Thoracic aorta (tissue), 2 donors: ENCODE measurements at regions not wholly inside any gene's neighbourhood (a gene's known extent, or its start where the extent isn't known, plus 50 kb on each side); places are given as distances from the start of the nearest gene placed in this dataset.

ENCODE experiments used
- ATAC-seq: fragments of 150-250 bp; one replicate; pipeline ENCODE4 v1.8.0; 2017; ENCODE audit warnings: low read depth; ENCODE audit not compliant: insufficient number of reproducible peaks, low FRiP score
- DNase-seq: peaks from one replicate; pipeline ENCODE4 v3.0.0-alpha.2; 2020; ENCODE audit warnings: low spot score
- H3K27ac ChIP-seq, 2 donors: fragments of 200-600 bp; sonication (generic); 1 replicate in 1 of 2; 2 replicates in 1 of 2; pipeline ENCODE4 v1.5.1; 2016; ENCODE audit warnings: mild to moderate bottlenecking in 2 of 2, moderate library complexity in 2 of 2
- H3K27me3 ChIP-seq: fragments of 200-600 bp; sonication (generic); replicated peaks from 2 replicates; pipeline ENCODE4 v1.6.0; 2016; ENCODE audit warnings: mild to moderate bottlenecking; ENCODE audit not compliant: insufficient read depth
- H3K36me3 ChIP-seq: fragments of 200-600 bp; sonication (generic); one replicate; pipeline ENCODE4 v1.5.1; 2016
- H3K4me1 ChIP-seq, 2 donors: fragments of 200-600 bp; sonication (generic); 1 replicate in 1 of 2; 2 replicates in 1 of 2; pipeline versions ENCODE4 v1.5.1 to v1.6.0; 2016; ENCODE audit warnings: low read depth in 2 of 2, mild to moderate bottlenecking in 1 of 2; ENCODE audit not compliant: control insufficient read depth in 1 of 2
- H3K4me3 ChIP-seq: fragments of 200-600 bp; sonication (generic); 2 replicates; pipeline ENCODE4 v1.5.1; 2016; ENCODE audit warnings: mild to moderate bottlenecking
- H3K9me3 ChIP-seq: fragments of 200-600 bp; sonication (generic); 2 replicates; pipeline ENCODE4 v1.5.1; 2016
- CTCF ChIP-seq: fragments of 200-600 bp; sonication (generic); IDR thresholded peaks from one replicate; pipeline ENCODE4 v1.5.1; 2019; ENCODE audit warnings: antibody characterized with exemption

GRCh38 chr17:83195330-83196023, 116.1 kb downstream of the METRNL start:
- DNase-seq (peak; percentile 40), ATAC-seq (peak; percentile 59)
- Histone ChIP-seq H3K9me3 (no peaks in the 10 kb centered on the region), H3K27ac (peak overlapping the region; percentile 57 to 62), H3K27me3 (no peaks in the 10 kb centered on the region), H3K36me3 (no peaks in the 10 kb centered on the region), H3K4me3 (peak overlapping the region; percentile 5), H3K4me1 (peaks cover 33 to 54% of the 10 kb centered on the region in 2 donors)
- peak; percentile 50 for TF ChIP-seq CTCF

- Histone ChIP-seq H3K27ac (peak overlapping the region; percentile 57 to 62), H3K4me3 (peak overlapping the region; percentile 5), H3K27me3 (no peaks in the 10 kb centered on the region), H3K4me1 (peaks cover 38 to 59% of the 10 kb centered on the region in 2 donors), H3K36me3 (no peaks in the 10 kb centered on the region), H3K9me3 (no peaks in the 10 kb centered on the region)
- TF ChIP-seq CTCF = no peak
- ATAC-seq (no peak), DNase-seq (no peak)
Measured at GRCh38 chr17:83196024-83196365, 116.6 kb downstream of the METRNL start.

- DNase-seq (no peak), ATAC-seq (no peak)
- peak overlapping the region in 1 of 2 donors; percentile 57 for H3K27ac ChIP-seq
- no peaks in the 10 kb centered on the region for H3K36me3 ChIP-seq
- no peaks in the 10 kb centered on the region for H3K9me3 ChIP-seq
- no peaks in the 10 kb centered on the region for H3K27me3 ChIP-seq
- H3K4me1 ChIP-seq = peaks cover 40 to 63% of the 10 kb centered on the region in 2 donors
- H3K4me3 ChIP-seq = no peak overlapping the region
- no peak for TF ChIP-seq CTCF
Measured at GRCh38 chr17:83196366-83196765, 117.0 kb downstream of the METRNL start.

- H3K9me3 ChIP-seq = no peaks in the 10 kb centered on the region
- no peak overlapping the region for H3K4me3 ChIP-seq
- H3K36me3 ChIP-seq = no peaks in the 10 kb centered on the region
- ATAC-seq (no peak), DNase-seq (peak; percentile 1)
- no peak overlapping the region for H3K27ac ChIP-seq
- H3K4me1 ChIP-seq = peaks cover 40 to 68% of the 10 kb centered on the region in 2 donors
- no peaks in the 10 kb centered on the region for H3K27me3 ChIP-seq
- no peak for TF ChIP-seq CTCF
Measured at GRCh38 chr17:83196973-83197880, 117.8 kb downstream of the METRNL start.
